ENCODE measurements at regions not wholly inside any gene's neighbourhood (a gene's known extent, or its start where the extent isn't known, plus 50 kb on each side); places are given as distances from the start of the nearest gene placed in this dataset.
"Not testable (repeated sequence)": the region's sequence is repeated elsewhere in the genome, so short reads cannot be mapped to it uniquely, and the experiment has no call there.

- no peak for DNase-seq
Observed at GRCh38 chr1:110260194-110260593, 50.1 kb downstream of the KCNC4 start.

GRCh38 chr1:110262296-110262695 is 52.2 kb downstream of the KCNC4 start:
- DNase-seq = no peak

GRCh38 chr1:110262846-110263631 is 52.9 kb downstream of the KCNC4 start:
- DNase-seq = no peak

GRCh38 chr1:110264430-110264829 is 54.3 kb downstream of the KCNC4 start:
- no peak for DNase-seq

GRCh38 chr1:110265186-110265585 is 55.1 kb downstream of the KCNC4 start:
- no peak for DNase-seq

- DNase-seq = no peak
Observed at GRCh38 chr1:110266834-110267233, 56.7 kb downstream of the KCNC4 start.

GRCh38 chr1:110267260-110267659 is 57.1 kb downstream of the KCNC4 start:
- DNase-seq = no peak

GRCh38 chr1:110272045-110272444 is 61.9 kb downstream of the KCNC4 start:
- DNase-seq = no peak

- DNase-seq = not testable (repeated sequence)
Observed at GRCh38 chr1:110273832-110274231, 63.7 kb downstream of the KCNC4 start.

GRCh38 chr1:110280126-110280525 is 59.1 kb upstream of the RBM15 start:
- DNase-seq = no peak

GRCh38 chr1:110280804-110281203 is 58.4 kb upstream of the RBM15 start:
- no peak for DNase-seq

GRCh38 chr1:110281363-110282290 is 57.5 kb upstream of the RBM15 start:
- peak; percentile 94 for DNase-seq

GRCh38 chr1:110282395-110282794 is 56.8 kb upstream of the RBM15 start:
- no peak for DNase-seq

- DNase-seq = no peak
Observed at GRCh38 chr1:110283677-110284076, 55.5 kb upstream of the RBM15 start.

GRCh38 chr1:110285316-110285715 is 53.9 kb upstream of the RBM15 start:
- no peak for DNase-seq

GRCh38 chr1:110286564-110286963 is 52.6 kb upstream of the RBM15 start:
- no peak for DNase-seq

GRCh38 chr1:110288111-110288510 is 51.1 kb upstream of the RBM15 start:
- no peak for DNase-seq

Measured in NCI-H524 treated with DMSO at 0.1 percent for 48 hours (cell line).